ENCODE measurements at regions not wholly inside any gene's neighbourhood (a gene's known extent, or its start where the extent isn't known, plus 50 kb on each side); places are given as distances from the start of the nearest gene placed in this dataset.

DNA sequence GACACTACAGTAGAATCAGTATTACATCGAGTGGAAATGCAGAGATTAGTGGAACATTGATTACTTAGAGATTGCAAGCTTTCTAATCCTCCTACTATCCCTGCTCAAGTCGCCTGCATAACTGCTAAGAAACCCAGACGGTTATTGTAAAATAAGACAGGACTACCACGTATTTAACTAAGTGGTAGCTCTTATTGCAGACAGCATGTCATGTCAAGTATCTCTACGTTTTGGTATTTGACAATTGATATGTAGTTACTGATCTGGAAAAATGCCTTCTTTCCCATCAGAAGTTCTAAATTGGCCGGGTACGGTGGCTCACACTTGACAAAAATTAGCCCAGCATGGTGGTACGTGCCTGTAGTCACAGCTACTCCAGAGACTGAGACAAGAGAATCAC, 404.1 kb downstream of the CBLN2 start:
- TF ChIP-seq, protein P1, sequence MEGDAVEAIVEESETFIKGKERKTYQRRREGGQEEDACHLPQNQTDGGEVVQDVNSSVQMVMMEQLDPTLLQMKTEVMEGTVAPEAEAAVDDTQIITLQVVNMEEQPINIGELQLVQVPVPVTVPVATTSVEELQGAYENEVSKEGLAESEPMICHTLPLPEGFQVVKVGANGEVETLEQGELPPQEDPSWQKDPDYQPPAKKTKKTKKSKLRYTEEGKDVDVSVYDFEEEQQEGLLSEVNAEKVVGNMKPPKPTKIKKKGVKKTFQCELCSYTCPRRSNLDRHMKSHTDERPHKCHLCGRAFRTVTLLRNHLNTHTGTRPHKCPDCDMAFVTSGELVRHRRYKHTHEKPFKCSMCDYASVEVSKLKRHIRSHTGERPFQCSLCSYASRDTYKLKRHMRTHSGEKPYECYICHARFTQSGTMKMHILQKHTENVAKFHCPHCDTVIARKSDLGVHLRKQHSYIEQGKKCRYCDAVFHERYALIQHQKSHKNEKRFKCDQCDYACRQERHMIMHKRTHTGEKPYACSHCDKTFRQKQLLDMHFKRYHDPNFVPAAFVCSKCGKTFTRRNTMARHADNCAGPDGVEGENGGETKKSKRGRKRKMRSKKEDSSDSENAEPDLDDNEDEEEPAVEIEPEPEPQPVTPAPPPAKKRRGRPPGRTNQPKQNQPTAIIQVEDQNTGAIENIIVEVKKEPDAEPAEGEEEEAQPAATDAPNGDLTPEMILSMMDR (IDR thresholded peaks at IDR 0.05 in 4 of 5, conservative IDR thresholded peaks at IDR 0.05 in 1 of 5) = no peak
- TF ChIP-seq POLR2A (IDR thresholded peaks at IDR 0.05) = no peak
